ENCODE measurements at regions not wholly inside any gene's neighbourhood (a gene's known extent, or its start where the extent isn't known, plus 50 kb on each side); places are given as distances from the start of the nearest gene placed in this dataset.

GRCh38 chr22:48835364-48835763, 992.3 kb downstream of the BRD1 start:
- Histone ChIP-seq H3K4me1 (no peaks in the 10 kb centered on the region), H3K27me3 (peaks cover 0 to 40% (median 0%) of the 10 kb centered on the region in 3 donors), H3K9me3 (peaks cover 0 to 50% (median 19%) of the 10 kb centered on the region in 4 donors), H3K36me3 (no peaks in the 10 kb centered on the region), H3K4me3 (no peak overlapping the region), H3K27ac (no peak overlapping the region)
- TF ChIP-seq POLR2AphosphoS5 (IDR thresholded peaks at IDR 0.05) (no peak), POLR2A (IDR thresholded peaks at IDR 0.05) (no peak), EP300 (IDR thresholded peaks at IDR 0.05) (no peak), CTCF (IDR thresholded peaks at IDR 0.05) (no peak)
- 72 to 90% (median 87%) methylated on average over 11 of the region's 11 CpGs for WGBS, 5 donors
- intact Hi-C loops (cut with DNase I; ENCODE audit: low total_unique reads): no loop called here
- no peak for DNase-seq

- Histone ChIP-seq H3K27me3 (peaks cover 0 to 30% (median 0%) of the 10 kb centered on the region in 3 donors), H3K9me3 (peaks cover 0 to 50% (median 26%) of the 10 kb centered on the region in 4 donors), H3K27ac (no peak overlapping the region), H3K36me3 (no peaks in the 10 kb centered on the region), H3K4me1 (no peaks in the 10 kb centered on the region), H3K4me3 (no peak overlapping the region)
- intact Hi-C loops (cut with DNase I; ENCODE audit: low total_unique reads): no loop called here
- no peak for DNase-seq
- 50 to 67% (median 55%) methylated on average over 5 of the region's 5 CpGs for WGBS, 5 donors
- no peak for TF ChIP-seq EP300 (IDR thresholded peaks at IDR 0.05)
These were observed 993.3 kb downstream of the BRD1 start for GRCh38 chr22:48834404-48834803.

GRCh38 chr22:48832592-48832991, 995.1 kb downstream of the BRD1 start:
- Histone ChIP-seq H3K4me1 (no peaks in the 10 kb centered on the region), H3K9me3 (peaks cover 0 to 49% (median 26%) of the 10 kb centered on the region in 4 donors), H3K27me3 (peaks cover 0 to 40% (median 0%) of the 10 kb centered on the region in 3 donors), H3K36me3 (no peaks in the 10 kb centered on the region), H3K27ac (no peak overlapping the region), H3K4me3 (no peak overlapping the region)
- DNase-seq: no peak
- intact Hi-C loops (cut with DNase I; ENCODE audit: low total_unique reads): no loop called here
- TF ChIP-seq POLR2AphosphoS5 (IDR thresholded peaks at IDR 0.05): no peak
- TF ChIP-seq POLR2A (IDR thresholded peaks at IDR 0.05): no peak
- TF ChIP-seq EP300 (IDR thresholded peaks at IDR 0.05): no peak
- TF ChIP-seq CTCF (IDR thresholded peaks at IDR 0.05): no peak
- WGBS, 5 donors: 87 to 91% (median 91%) methylated on average over 4 of the region's 4 CpGs

GRCh38 chr22:48829908-48830307, 997.8 kb downstream of the BRD1 start:
- Histone ChIP-seq H3K4me1 (no peaks in the 10 kb centered on the region), H3K27me3 (peaks cover 4 to 50% (median 5%) of the 10 kb centered on the region in 3 donors), H3K27ac (no peak overlapping the region), H3K36me3 (no peaks in the 10 kb centered on the region), H3K4me3 (no peak overlapping the region), H3K9me3 (peaks cover 0 to 30% (median 24%) of the 10 kb centered on the region in 4 donors)
- DNase-seq: no peak
- 78 to 87% (median 84%) methylated on average over 6 of the region's 6 CpGs for WGBS, 5 donors
- intact Hi-C loops (cut with DNase I; ENCODE audit: low total_unique reads): no loop called here
- TF ChIP-seq POLR2A (IDR thresholded peaks at IDR 0.05) (no peak), EP300 (IDR thresholded peaks at IDR 0.05) (no peak), POLR2AphosphoS5 (IDR thresholded peaks at IDR 0.05) (no peak), CTCF (IDR thresholded peaks at IDR 0.05) (no peak)

GRCh38 chr22:48828688-48829087, 999.0 kb downstream of the BRD1 start:
- TF ChIP-seq POLR2A (IDR thresholded peaks at IDR 0.05): no peak
- no peak for TF ChIP-seq CTCF (IDR thresholded peaks at IDR 0.05)
- TF ChIP-seq EP300 (IDR thresholded peaks at IDR 0.05): no peak
- TF ChIP-seq POLR2AphosphoS5 (IDR thresholded peaks at IDR 0.05): no peak
- H3K27me3 ChIP-seq: peaks cover 4 to 57% (median 5%) of the 10 kb centered on the region in 3 donors
- WGBS, 5 donors: 73 to 91% (median 84%) methylated on average over 4 to 5 of the region's 5 CpGs

More at GRCh38 chr22:48828688-48829087, 999.0 kb downstream of the BRD1 start:
- H3K27ac ChIP-seq: no peak overlapping the region
- H3K36me3 ChIP-seq: no peaks in the 10 kb centered on the region
- H3K9me3 ChIP-seq: peaks cover 0 to 30% (median 24%) of the 10 kb centered on the region in 4 donors
- no peak for DNase-seq
- intact Hi-C loops (cut with DNase I; ENCODE audit: low total_unique reads): no loop called here
- no peak overlapping the region for H3K4me3 ChIP-seq
- no peaks in the 10 kb centered on the region for H3K4me1 ChIP-seq
